ENCODE measurements at regions not wholly inside any gene's neighbourhood (a gene's known extent, or its start where the extent isn't known, plus 50 kb on each side); places are given as distances from the start of the nearest gene placed in this dataset.

- no peak for TF ChIP-seq MXI1 (conservative IDR thresholded peaks at IDR 0.05; ENCODE audit: poor library complexity, severe bottlenecking)
- peak; percentile 27 for TF ChIP-seq POLR2AphosphoS5 (IDR thresholded peaks at IDR 0.05)
- TF ChIP-seq REST (IDR thresholded peaks at IDR 0.05; ENCODE audit: borderline replicate concordance): no peak
- no peak for TF ChIP-seq EZH2 (IDR thresholded peaks at IDR 0.05; ENCODE audit: borderline replicate concordance, insufficient read depth, low read length, poor library complexity, severe bottlenecking)
- no peak for TF ChIP-seq SMC3 (conservative IDR thresholded peaks at IDR 0.05; ENCODE audit: poor library complexity)
- TF ChIP-seq RAD21 (conservative IDR thresholded peaks at IDR 0.05): no peak
- no peaks in the 10 kb centered on the region for H3F3A ChIP-seq (ENCODE audit: insufficient read depth, low read length, poor library complexity, severe bottlenecking)
- H2AFZ ChIP-seq (ENCODE audit: low read depth, low read length): no peak overlapping the region
- no peaks in the 10 kb centered on the region for H4K20me1 ChIP-seq (ENCODE audit: insufficient read depth)
- peak overlapping the region; percentile 18 for H3K9ac ChIP-seq (ENCODE audit: low read length)
- peak overlapping the region; percentile 23 for H3K4me3 ChIP-seq (ENCODE audit: low read length)
- H3K27me3 ChIP-seq (ENCODE audit: insufficient read depth, low read depth, low read length): no peaks in the 10 kb centered on the region
- no peaks in the 10 kb centered on the region for H3K79me2 ChIP-seq (replicated peaks; ENCODE audit: insufficient read depth, low read length)
- no peaks in the 10 kb centered on the region for H3K9me3 ChIP-seq (ENCODE audit: low read length)
- no peaks in the 10 kb centered on the region for H3K36me3 ChIP-seq (ENCODE audit: insufficient read depth, low read length)
- H3K4me2 ChIP-seq (ENCODE audit: low read length): peak overlapping the region; percentile 72
- H3K9me2 ChIP-seq (ENCODE audit: insufficient read depth, low read length): no peaks in the 10 kb centered on the region
- H3K27ac ChIP-seq (ENCODE audit: low read length): peak overlapping the region; percentile 74
Observed at GRCh38 chr4:29538889-29539646, 1181.1 kb upstream of the PCDH7 start.

GRCh38 chr4:29540439-29541102 is 1179.6 kb upstream of the PCDH7 start:
- H3K27ac ChIP-seq (ENCODE audit: low read length): no peak overlapping the region
- H3K27me3 ChIP-seq (ENCODE audit: insufficient read depth, low read depth, low read length): no peaks in the 10 kb centered on the region
- TF ChIP-seq TAF1 (IDR thresholded peaks at IDR 0.05; ENCODE audit: low read depth) (no peak), POLR2AphosphoS5 (IDR thresholded peaks at IDR 0.05) (no peak), SMC3 (conservative IDR thresholded peaks at IDR 0.05; ENCODE audit: poor library complexity) (no peak), RAD21 (conservative IDR thresholded peaks at IDR 0.05) (no peak), EZH2 (IDR thresholded peaks at IDR 0.05; ENCODE audit: borderline replicate concordance, insufficient read depth, low read length, poor library complexity, severe bottlenecking) (no peak), CTCF (IDR thresholded peaks at IDR 0.05; ENCODE audit: poor library complexity, severe bottlenecking) (no peak), MXI1 (conservative IDR thresholded peaks at IDR 0.05; ENCODE audit: poor library complexity, severe bottlenecking) (no peak), REST (IDR thresholded peaks at IDR 0.05; ENCODE audit: borderline replicate concordance) (no peak), EP300 (conservative IDR thresholded peaks at IDR 0.05; ENCODE audit: poor library complexity, severe bottlenecking) (no peak)
- H2AFZ ChIP-seq (ENCODE audit: low read depth, low read length): no peak overlapping the region
- no peaks in the 10 kb centered on the region for H3F3A ChIP-seq (ENCODE audit: insufficient read depth, low read length, poor library complexity, severe bottlenecking)
- H3K79me2 ChIP-seq (replicated peaks; ENCODE audit: insufficient read depth, low read length): no peaks in the 10 kb centered on the region
- no peaks in the 10 kb centered on the region for H3K36me3 ChIP-seq (ENCODE audit: insufficient read depth, low read length)
- H4K20me1 ChIP-seq (ENCODE audit: insufficient read depth): no peaks in the 10 kb centered on the region
- no peak overlapping the region for H3K4me2 ChIP-seq (ENCODE audit: low read length)
- no peak overlapping the region for H3K4me3 ChIP-seq (ENCODE audit: low read length)
- no peak overlapping the region for H3K9ac ChIP-seq (ENCODE audit: low read length)
- H3K9me2 ChIP-seq (ENCODE audit: insufficient read depth, low read length): no peaks in the 10 kb centered on the region
- no peaks in the 10 kb centered on the region for H3K9me3 ChIP-seq (ENCODE audit: low read length)

Measured in neural cell (in vitro differentiated cells).